ENCODE measurements at regions not wholly inside any gene's neighbourhood (a gene's known extent, or its start where the extent isn't known, plus 50 kb on each side); places are given as distances from the start of the nearest gene placed in this dataset.

- TF ChIP-seq CTCF (conservative IDR thresholded peaks at IDR 0.05; ENCODE audit: control insufficient read depth, insufficient read depth, low read depth, low read length): no peak
- H3K4me3 ChIP-seq (ENCODE audit: control insufficient read depth, low read depth, low read length): no peak overlapping the region
- DNase-seq (ENCODE audit: low read depth): no peak
Measured at GRCh38 chr3:87719060-87719459, 339.7 kb downstream of the CGGBP1 start.

DNA sequence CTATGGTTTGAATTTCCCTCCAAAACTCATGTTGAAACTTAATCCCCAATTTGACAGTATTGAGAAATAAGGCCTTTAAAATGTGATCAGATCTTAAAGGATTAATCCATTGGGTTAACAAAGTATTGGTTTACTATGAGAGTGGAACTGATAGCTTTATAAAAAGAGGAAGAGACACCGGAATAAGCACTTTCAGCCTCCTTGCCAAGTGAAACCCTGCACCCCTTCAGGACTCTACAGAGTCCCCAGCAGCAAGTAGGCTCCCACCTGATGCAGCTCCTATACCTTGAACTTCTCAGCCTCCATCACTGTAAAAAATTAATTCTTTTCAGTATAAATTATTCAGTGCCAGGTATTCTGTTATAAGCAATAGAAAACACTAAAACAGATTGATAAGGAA is 348.3 kb downstream of the CGGBP1 start:
- no peak for DNase-seq (ENCODE audit: low read depth)
- TF ChIP-seq CTCF (conservative IDR thresholded peaks at IDR 0.05; ENCODE audit: control insufficient read depth, insufficient read depth, low read depth, low read length): no peak
- H3K4me3 ChIP-seq (ENCODE audit: control insufficient read depth, low read depth, low read length): no peak overlapping the region

DNA sequence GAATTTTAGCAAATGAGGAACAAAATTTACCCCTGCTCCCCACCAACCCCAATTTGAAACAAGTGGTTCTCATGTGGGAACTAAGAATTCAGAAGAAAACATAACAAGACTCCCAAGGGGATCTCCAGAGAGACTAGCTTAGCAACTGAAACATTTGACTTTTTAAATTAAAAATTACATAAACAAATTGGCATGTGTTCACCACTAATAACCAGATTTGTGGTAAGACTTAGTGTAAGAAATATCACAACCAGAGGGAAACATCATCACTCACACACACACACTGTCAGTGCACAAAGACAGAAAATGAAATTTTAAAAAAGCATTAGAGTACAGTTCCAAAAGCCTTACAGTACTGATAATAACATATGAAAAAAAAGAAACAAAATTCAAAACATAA is 348.8 kb downstream of the CGGBP1 start:
- DNase-seq (ENCODE audit: low read depth): no peak
- no peak overlapping the region for H3K4me3 ChIP-seq (ENCODE audit: control insufficient read depth, low read depth, low read length)
- no peak for TF ChIP-seq CTCF (conservative IDR thresholded peaks at IDR 0.05; ENCODE audit: control insufficient read depth, insufficient read depth, low read depth, low read length)

GRCh38 chr3:87706176-87706575 is 352.6 kb downstream of the CGGBP1 start:
- DNase-seq (ENCODE audit: low read depth): no peak
- no peak for TF ChIP-seq CTCF (conservative IDR thresholded peaks at IDR 0.05; ENCODE audit: control insufficient read depth, insufficient read depth, low read depth, low read length)
- H3K4me3 ChIP-seq (ENCODE audit: control insufficient read depth, low read depth, low read length): no peak overlapping the region

DNA sequence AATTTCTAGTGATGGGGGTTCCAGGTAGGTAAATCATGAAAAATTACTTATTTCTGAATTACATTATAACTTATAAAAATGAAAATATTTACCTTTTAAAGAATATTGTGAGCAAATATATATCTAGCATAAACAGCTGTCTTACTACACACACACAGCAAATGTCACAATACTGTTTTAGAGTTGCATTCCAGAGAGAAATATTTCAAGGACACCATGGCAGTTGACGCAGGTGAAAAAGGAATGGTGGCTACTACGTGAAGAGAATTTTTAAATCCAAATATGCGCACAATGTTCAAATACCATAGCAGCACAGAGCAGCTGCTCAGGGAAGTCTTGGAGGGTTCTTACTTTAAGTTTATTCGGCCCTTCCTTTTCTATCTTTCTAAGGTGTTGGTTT is 356.2 kb downstream of the CGGBP1 start:
- no peak overlapping the region for H3K4me3 ChIP-seq (ENCODE audit: control insufficient read depth, low read depth, low read length)
- TF ChIP-seq CTCF (conservative IDR thresholded peaks at IDR 0.05; ENCODE audit: control insufficient read depth, insufficient read depth, low read depth, low read length): no peak
- no peak for DNase-seq (ENCODE audit: low read depth)

- TF ChIP-seq CTCF (conservative IDR thresholded peaks at IDR 0.05; ENCODE audit: control insufficient read depth, insufficient read depth, low read depth, low read length): no peak
- DNase-seq (ENCODE audit: low read depth): no peak
- no peak overlapping the region for H3K4me3 ChIP-seq (ENCODE audit: control insufficient read depth, low read depth, low read length)
Measured at GRCh38 chr3:87696124-87697013, 362.4 kb downstream of the CGGBP1 start.
